Natural killer cell (primary cell): ENCODE measurements at regions not wholly inside any gene's neighbourhood (a gene's known extent, or its start where the extent isn't known, plus 50 kb on each side); places are given as distances from the start of the nearest gene placed in this dataset.

Experiments
- ATAC-seq, 3 donors: fragments of 150-1000 bp in 2 of 3; fragments of 200-7000 bp in 1 of 3; cut with Tn5 transposase; 1 replicate in 1 of 3; 2 replicates in 2 of 3; pipeline ENCODE4 v1.10.0; 2021; ENCODE audit warnings: mild to moderate bottlenecking in 2 of 3, moderate library complexity in 2 of 3
- DNase-seq, 2 donors: peaks; one replicate each; pipeline versions ENCODE4 v3.0.0 to v3.0.0-alpha.2; 2013 to 2021; ENCODE audit warnings: mixed read lengths in 1 of 2
- H3K27ac ChIP-seq: one replicate; pipeline ENCODE4 v1.5.1; 2013; ENCODE audit warnings: mild to moderate bottlenecking, low read length
- H3K27me3 ChIP-seq: one replicate; pipeline ENCODE4 v1.6.1; 2013; ENCODE audit warnings: low read length; ENCODE audit not compliant: control insufficient read depth, insufficient read depth
- H3K36me3 ChIP-seq: one replicate; pipeline ENCODE4 v1.6.1; 2013; ENCODE audit warnings: low read length; ENCODE audit not compliant: control insufficient read depth, insufficient read depth
- H3K4me1 ChIP-seq: one replicate; pipeline ENCODE4 v1.6.1; 2013; ENCODE audit warnings: low read length; ENCODE audit not compliant: control insufficient read depth, insufficient read depth
- H3K4me3 ChIP-seq: one replicate; pipeline ENCODE4 v1.5.1; 2013; ENCODE audit warnings: low read length
- H3K9me3 ChIP-seq: one replicate; pipeline ENCODE4 v1.6.1; 2013; ENCODE audit warnings: low read length; ENCODE audit not compliant: control insufficient read depth, insufficient read depth
- H3K27ac Mint-ChIP-seq, 2 donors: one replicate each; pipeline ENCODE4 v1.8.0; 2022; ENCODE audit warnings: mild to moderate bottlenecking in 2 of 2, mixed read lengths in 2 of 2, moderate library complexity in 1 of 2
- H3K27me3 Mint-ChIP-seq, 2 donors: one replicate each; pipeline ENCODE4 v1.8.0; 2022; ENCODE audit warnings: low read depth in 2 of 2, mixed read lengths in 2 of 2
- H3K36me3 Mint-ChIP-seq: one replicate; pipeline ENCODE4 v1.8.0; 2022; ENCODE audit warnings: mixed read lengths
- H3K4me1 Mint-ChIP-seq, 2 donors: one replicate each; pipeline ENCODE4 v1.8.0; 2022; ENCODE audit warnings: mixed read lengths in 2 of 2
- H3K4me3 Mint-ChIP-seq: one replicate; pipeline ENCODE4 v1.8.0; 2022; ENCODE audit warnings: mild to moderate bottlenecking, moderate library complexity, mixed read lengths
- H3K9me3 Mint-ChIP-seq, 2 donors: one replicate each; pipeline ENCODE4 v1.8.0; 2022; ENCODE audit warnings: mixed read lengths in 2 of 2
- WGBS: methylation state at CpG from one replicate; pipeline ENCODE4 v1.1.7; 2013; ENCODE audit warnings: missing lambda C conversion rate; ENCODE audit not compliant: insufficient coverage; 5-methylcytosine and 5-hydroxymethylcytosine counted together
- intact Hi-C: fragments of 100-400 bp; cut with micrococcal nuclease; formaldehyde crosslinking; loops from one replicate; pipeline ENCODE4 v1.14.2; 2022
- TF ChIP-seq, protein P1 (sequence below): fragments of 200-600 bp; IDR thresholded peaks from one replicate; pipeline ENCODE4 v1.8.0; 2022; ENCODE audit warnings: antibody characterized with exemption

DNA sequence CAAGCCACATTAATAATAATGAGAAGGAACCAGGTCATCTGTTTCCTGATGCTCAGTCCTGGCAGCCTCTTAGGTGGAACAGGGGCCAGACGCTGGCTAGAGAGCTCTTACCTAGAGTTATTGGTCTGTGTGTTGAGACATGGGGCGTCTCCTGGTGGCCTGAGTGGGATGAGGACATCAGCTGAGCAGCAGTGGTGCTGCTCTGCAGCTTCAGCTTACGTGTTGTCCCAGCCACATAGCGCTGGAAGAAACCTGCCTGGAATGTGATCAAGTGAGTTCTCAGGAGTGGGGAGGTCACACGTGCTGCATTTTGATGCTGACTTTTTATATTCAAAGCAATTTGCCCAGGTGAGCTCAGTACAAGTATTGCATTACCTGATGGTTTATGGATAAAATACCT lies 355.4 kb downstream of the CDH26 start:
- Histone ChIP-seq H3K4me1 (no peaks in the 10 kb centered on the region), H3K4me3 (no peak overlapping the region), H3K27ac (no peak overlapping the region), H3K9me3 (no peaks in the 10 kb centered on the region), H3K27me3 (no peaks in the 10 kb centered on the region), H3K36me3 (no peaks in the 10 kb centered on the region)
- Mint-ChIP-seq H3K4me3 (no peak overlapping the region), H3K9me3 (peaks cover 0 to 5% of the 10 kb centered on the region in 2 donors), H3K4me1 (peaks cover 7 to 14% of the 10 kb centered on the region in 2 donors), H3K36me3 (no peaks in the 10 kb centered on the region), H3K27ac (no peak overlapping the region), H3K27me3 (no peaks in the 10 kb centered on the region)
- DNase-seq = no peak
- no peak for ATAC-seq
- 76% methylated on average over 5 of the region's 5 CpGs for WGBS
- TF ChIP-seq, protein P1, sequence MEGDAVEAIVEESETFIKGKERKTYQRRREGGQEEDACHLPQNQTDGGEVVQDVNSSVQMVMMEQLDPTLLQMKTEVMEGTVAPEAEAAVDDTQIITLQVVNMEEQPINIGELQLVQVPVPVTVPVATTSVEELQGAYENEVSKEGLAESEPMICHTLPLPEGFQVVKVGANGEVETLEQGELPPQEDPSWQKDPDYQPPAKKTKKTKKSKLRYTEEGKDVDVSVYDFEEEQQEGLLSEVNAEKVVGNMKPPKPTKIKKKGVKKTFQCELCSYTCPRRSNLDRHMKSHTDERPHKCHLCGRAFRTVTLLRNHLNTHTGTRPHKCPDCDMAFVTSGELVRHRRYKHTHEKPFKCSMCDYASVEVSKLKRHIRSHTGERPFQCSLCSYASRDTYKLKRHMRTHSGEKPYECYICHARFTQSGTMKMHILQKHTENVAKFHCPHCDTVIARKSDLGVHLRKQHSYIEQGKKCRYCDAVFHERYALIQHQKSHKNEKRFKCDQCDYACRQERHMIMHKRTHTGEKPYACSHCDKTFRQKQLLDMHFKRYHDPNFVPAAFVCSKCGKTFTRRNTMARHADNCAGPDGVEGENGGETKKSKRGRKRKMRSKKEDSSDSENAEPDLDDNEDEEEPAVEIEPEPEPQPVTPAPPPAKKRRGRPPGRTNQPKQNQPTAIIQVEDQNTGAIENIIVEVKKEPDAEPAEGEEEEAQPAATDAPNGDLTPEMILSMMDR = no peak
- intact Hi-C loops = no loop called here

DNA sequence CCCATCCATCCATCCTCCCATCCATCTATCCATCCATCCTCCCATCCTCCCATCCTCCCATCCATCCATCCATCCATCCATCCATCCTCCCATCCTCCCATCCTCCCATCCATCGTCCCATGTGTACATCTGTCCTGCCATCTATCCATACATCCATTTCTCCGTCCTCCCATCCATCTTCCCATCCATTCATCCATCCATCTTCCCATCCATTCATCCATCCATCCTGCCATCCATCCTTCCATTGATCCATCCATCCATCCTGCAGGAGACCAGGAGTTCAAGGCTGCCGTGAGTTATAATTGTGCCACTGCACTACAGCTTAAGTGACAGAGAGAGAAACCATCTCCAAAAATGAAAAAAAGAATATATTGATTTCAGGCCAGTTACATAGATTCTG lies 356.5 kb downstream of the CDH26 start:
- no peaks in the 10 kb centered on the region for H3K27me3 Mint-ChIP-seq
- no peak overlapping the region for H3K4me3 Mint-ChIP-seq
- no peak overlapping the region for H3K4me3 ChIP-seq
- no peak for ATAC-seq
- TF ChIP-seq, protein P1 = no peak
- no peaks in the 10 kb centered on the region for H3K36me3 Mint-ChIP-seq
- no peaks in the 10 kb centered on the region for H3K27me3 ChIP-seq
- peaks cover 0 to 5% of the 10 kb centered on the region in 2 donors for H3K9me3 Mint-ChIP-seq
- no peaks in the 10 kb centered on the region for H3K4me1 ChIP-seq
- H3K27ac Mint-ChIP-seq = no peak overlapping the region
- H3K27ac ChIP-seq = no peak overlapping the region
- no peaks in the 10 kb centered on the region for H3K36me3 ChIP-seq
- 97% methylated on average over 3 of the region's 3 CpGs for WGBS
- no peaks in the 10 kb centered on the region for H3K9me3 ChIP-seq
- DNase-seq = no peak
- intact Hi-C loops = no loop called here
- peaks cover 7 to 14% of the 10 kb centered on the region in 2 donors for H3K4me1 Mint-ChIP-seq

DNA sequence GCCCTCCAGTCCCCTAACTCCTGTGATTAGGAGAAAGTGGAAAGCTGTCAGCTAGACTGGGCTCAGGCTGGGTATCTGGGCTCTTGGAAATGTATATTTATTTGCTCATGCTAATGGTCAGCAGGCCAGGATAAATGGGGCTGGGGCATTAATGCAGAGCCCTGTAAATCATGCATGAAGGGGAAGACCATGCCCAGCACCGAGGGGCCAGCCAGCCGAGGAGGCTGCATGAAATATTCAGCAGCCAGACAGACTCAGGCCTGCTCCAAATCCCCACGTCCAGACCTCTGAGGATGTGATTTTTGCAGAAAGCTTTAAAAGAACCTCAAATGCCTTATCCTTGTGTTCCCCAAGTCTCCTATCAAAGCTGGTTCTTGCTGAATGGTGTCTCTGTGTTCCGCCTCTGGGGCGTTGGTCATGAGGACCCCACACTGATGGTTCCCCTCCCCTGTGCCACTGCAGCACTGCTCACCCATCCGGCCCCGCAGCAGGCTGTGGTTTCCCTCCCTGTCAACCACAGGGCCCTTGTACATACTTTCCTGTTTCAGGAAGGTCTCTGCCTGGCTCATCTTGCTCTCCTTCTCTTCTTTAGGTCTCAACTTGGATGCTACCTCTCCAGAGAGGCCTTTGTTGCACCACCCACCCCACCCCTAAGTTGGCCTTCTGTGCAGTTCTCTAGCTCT lies 358.4 kb downstream of the CDH26 start:
- DNase-seq = no peak
- WGBS = 66% methylated on average over 7 of the region's 7 CpGs

More for the DNA sequence above, 358.4 kb downstream of the CDH26 start:
- H3K27me3 ChIP-seq = no peaks in the 10 kb centered on the region
- Mint-ChIP-seq H3K9me3 (peaks cover 0 to 5% of the 10 kb centered on the region in 2 donors), H3K27ac (no peak overlapping the region), H3K36me3 (no peaks in the 10 kb centered on the region), H3K4me1 (peaks cover 7 to 14% of the 10 kb centered on the region in 2 donors), H3K27me3 (no peaks in the 10 kb centered on the region), H3K4me3 (no peak overlapping the region)
- intact Hi-C loops = no loop called here
- no peak for ATAC-seq
- no peaks in the 10 kb centered on the region for H3K9me3 ChIP-seq
- H3K4me1 ChIP-seq = no peaks in the 10 kb centered on the region
- no peak overlapping the region for H3K4me3 ChIP-seq
- H3K36me3 ChIP-seq = no peaks in the 10 kb centered on the region
- TF ChIP-seq, protein P1 = no peak
- no peak overlapping the region for H3K27ac ChIP-seq
